Astrocyte (in vitro differentiated cells and primary cell): ENCODE measurements at regions not wholly inside any gene's neighbourhood (a gene's known extent, or its start where the extent isn't known, plus 50 kb on each side); places are given as distances from the start of the nearest gene placed in this dataset.

Experiments
- DNase-seq: peaks from one replicate; pipeline ENCODE4 v3.0.0-alpha.2; 2010; ENCODE audit warnings: low read depth
- FAIRE-seq: peaks from 2 replicates; lab custom pipeline; 2011; peaks lifted over from hg19 to GRCh38; lab: Jason Lieb, UNC
- H2AFZ ChIP-seq: 2 replicates; pipeline ENCODE4 v1.6.0; 2012; ENCODE audit warnings: low read depth, low read length, inconsistent platforms
- H3K27ac ChIP-seq: 2 replicates; pipeline ENCODE4 v1.5.1; 2011; ENCODE audit warnings: low read depth, low read length, inconsistent platforms
- H3K27me3 ChIP-seq: 2 replicates; pipeline ENCODE4 v1.6.0; 2011; ENCODE audit warnings: low read length, inconsistent platforms; ENCODE audit not compliant: insufficient read depth
- H3K36me3 ChIP-seq: 2 replicates; pipeline ENCODE4 v1.5.1; 2011; ENCODE audit warnings: low read length, inconsistent platforms; ENCODE audit not compliant: insufficient read depth
- H3K4me1 ChIP-seq: 2 replicates; pipeline ENCODE4 v1.5.1; 2011; ENCODE audit warnings: low read length, inconsistent platforms; ENCODE audit not compliant: insufficient read depth
- H3K4me2 ChIP-seq: 2 replicates; pipeline ENCODE4 v1.6.0; 2012; ENCODE audit warnings: low read length, inconsistent platforms
- H3K4me3 ChIP-seq: 2 replicates; pipeline ENCODE4 v1.5.1; 2011; ENCODE audit warnings: low read depth, mild to moderate bottlenecking, low read length, inconsistent platforms; ENCODE audit not compliant: insufficient read depth
- H3K79me2 ChIP-seq: 2 replicates; pipeline ENCODE4 v1.6.0; 2012; ENCODE audit warnings: mild to moderate bottlenecking, low read length, inconsistent platforms; ENCODE audit not compliant: insufficient read depth
- H3K9ac ChIP-seq: 2 replicates; pipeline ENCODE4 v1.6.0; 2012; ENCODE audit warnings: mild to moderate bottlenecking, low read length, inconsistent platforms
- H3K9me3 ChIP-seq: 2 replicates; pipeline ENCODE4 v1.5.1; 2012; ENCODE audit warnings: low read depth, mild to moderate bottlenecking, low read length, inconsistent platforms; ENCODE audit not compliant: insufficient read depth
- H4K20me1 ChIP-seq: 2 replicates; pipeline ENCODE4 v1.6.0; 2012; ENCODE audit warnings: low read length, inconsistent platforms; ENCODE audit not compliant: insufficient read depth
- H3K27ac Mint-ChIP-seq: one replicate; pipeline ENCODE4 v1.8.0; 2021; ENCODE audit warnings: mild to moderate bottlenecking, mixed read lengths; ENCODE audit not compliant: unreplicated experiment
- H3K27me3 Mint-ChIP-seq: one replicate; pipeline ENCODE4 v1.8.0; 2021; ENCODE audit warnings: low read depth, mixed read lengths; ENCODE audit not compliant: unreplicated experiment
- H3K36me3 Mint-ChIP-seq: one replicate; pipeline ENCODE4 v1.8.0; 2021; ENCODE audit warnings: low read depth, mixed read lengths; ENCODE audit not compliant: unreplicated experiment
- H3K4me1 Mint-ChIP-seq: one replicate; pipeline ENCODE4 v1.8.0; 2021; ENCODE audit warnings: low read depth, mixed read lengths; ENCODE audit not compliant: unreplicated experiment
- H3K4me3 Mint-ChIP-seq: one replicate; pipeline ENCODE4 v1.8.0; 2021; ENCODE audit warnings: mild to moderate bottlenecking, moderate library complexity, mixed read lengths; ENCODE audit not compliant: unreplicated experiment
- H3K9me3 Mint-ChIP-seq: one replicate; pipeline ENCODE4 v1.8.0; 2021; ENCODE audit warnings: mild to moderate bottlenecking, mixed read lengths; ENCODE audit not compliant: unreplicated experiment
- CTCF ChIP-seq: IDR thresholded peaks from 2 replicates; pipeline ENCODE4 v1.5.1; 2011; ENCODE audit warnings: low read depth, mild to moderate bottlenecking, inconsistent platforms, low read length, moderate library complexity; ENCODE audit not compliant: insufficient read depth
- EZH2 ChIP-seq: IDR thresholded peaks from 2 replicates; pipeline ENCODE4 v1.6.1; 2012; ENCODE audit warnings: mild to moderate bottlenecking, low read length, inconsistent platforms; ENCODE audit not compliant: insufficient read depth

GRCh38 chr12:98372340-98373024, 142.9 kb upstream of the TMPO start:
- Mint-ChIP-seq H3K4me3 (no peak overlapping the region), H3K36me3 (no peaks in the 10 kb centered on the region), H3K27ac (no peak overlapping the region), H3K4me1 (peaks cover 12% of the 10 kb centered on the region), H3K27me3 (peaks cover 3% of the 10 kb centered on the region), H3K9me3 (no peaks in the 10 kb centered on the region)
- Histone ChIP-seq H3K27ac (no peak overlapping the region), H3K27me3 (no peaks in the 10 kb centered on the region), H3K9ac (no peak overlapping the region), H3K79me2 (no peaks in the 10 kb centered on the region), H4K20me1 (no peaks in the 10 kb centered on the region), H3K4me1 (peaks cover 4% of the 10 kb centered on the region), H3K36me3 (no peaks in the 10 kb centered on the region), H3K9me3 (no peaks in the 10 kb centered on the region), H2AFZ (no peak overlapping the region), H3K4me2 (no peak overlapping the region), H3K4me3 (no peak overlapping the region)
- FAIRE-seq: no peak
- TF ChIP-seq CTCF: no peak
- TF ChIP-seq EZH2: no peak
- DNase-seq: no peak

GRCh38 chr12:98373025-98373554, 142.3 kb upstream of the TMPO start:
- Histone ChIP-seq H3K4me3 (no peak overlapping the region), H3K9ac (no peak overlapping the region), H4K20me1 (no peaks in the 10 kb centered on the region), H3K4me2 (no peak overlapping the region), H3K4me1 (peaks cover 4% of the 10 kb centered on the region), H3K27me3 (no peaks in the 10 kb centered on the region), H3K36me3 (no peaks in the 10 kb centered on the region), H3K27ac (no peak overlapping the region), H3K79me2 (no peaks in the 10 kb centered on the region), H3K9me3 (no peaks in the 10 kb centered on the region), H2AFZ (no peak overlapping the region)
- peak; percentile 25 for DNase-seq
- H3K27ac Mint-ChIP-seq: no peak overlapping the region
- FAIRE-seq: peak; percentile 83
- TF ChIP-seq CTCF: peak; percentile 71
- no peak for TF ChIP-seq EZH2
- H3K4me1 Mint-ChIP-seq: peaks cover 12% of the 10 kb centered on the region
- no peaks in the 10 kb centered on the region for H3K9me3 Mint-ChIP-seq
- H3K27me3 Mint-ChIP-seq: peaks cover 3% of the 10 kb centered on the region
- no peak overlapping the region for H3K4me3 Mint-ChIP-seq
- no peaks in the 10 kb centered on the region for H3K36me3 Mint-ChIP-seq

GRCh38 chr12:98374007-98374406, 141.4 kb upstream of the TMPO start:
- Histone ChIP-seq H3K9me3 (no peaks in the 10 kb centered on the region), H3K27me3 (no peaks in the 10 kb centered on the region), H3K4me2 (no peak overlapping the region), H3K9ac (no peak overlapping the region), H4K20me1 (no peaks in the 10 kb centered on the region), H3K27ac (no peak overlapping the region), H3K79me2 (no peaks in the 10 kb centered on the region), H2AFZ (no peak overlapping the region), H3K4me3 (no peak overlapping the region), H3K4me1 (peaks cover 4% of the 10 kb centered on the region), H3K36me3 (no peaks in the 10 kb centered on the region)
- Mint-ChIP-seq H3K36me3 (no peaks in the 10 kb centered on the region), H3K4me3 (no peak overlapping the region), H3K27ac (no peak overlapping the region), H3K9me3 (no peaks in the 10 kb centered on the region), H3K4me1 (peaks cover 12% of the 10 kb centered on the region), H3K27me3 (peaks cover 5% of the 10 kb centered on the region)
- FAIRE-seq (no peak), DNase-seq (no peak)
- TF ChIP-seq CTCF (peak; percentile 27), EZH2 (no peak)
